Lower lobe of right lung (tissue), 2 donors: ENCODE measurements at regions not wholly inside any gene's neighbourhood (a gene's known extent, or its start where the extent isn't known, plus 50 kb on each side); places are given as distances from the start of the nearest gene placed in this dataset.

ENCODE experiments used
- ATAC-seq, 2 donors: fragments of 200-7000 bp; cut with Tn5 transposase; one replicate each; pipeline ENCODE4 v1.9.1; 2020 to 2022; ENCODE audit warnings: mild to moderate bottlenecking in 2 of 2, moderate library complexity in 2 of 2
- DNase-seq: peaks from one replicate; pipeline ENCODE4 v3.0.0-alpha.2; 2020
- H3K27ac ChIP-seq: fragments of 200-600 bp; one replicate; pipeline ENCODE4 v1.8.0; 2022
- H3K27me3 ChIP-seq: fragments of 200-600 bp; one replicate; pipeline ENCODE4 v1.8.0; 2022; ENCODE audit warnings: low read depth
- H3K36me3 ChIP-seq: fragments of 200-600 bp; one replicate; pipeline ENCODE4 v1.8.0; 2022; ENCODE audit warnings: mild to moderate bottlenecking
- H3K4me1 ChIP-seq: fragments of 200-600 bp; one replicate; pipeline ENCODE4 v1.8.0; 2022
- H3K4me3 ChIP-seq: fragments of 200-600 bp; one replicate; pipeline ENCODE4 v1.8.0; 2022; ENCODE audit warnings: mild to moderate bottlenecking
- H3K9me3 ChIP-seq: fragments of 200-600 bp; one replicate; pipeline ENCODE4 v1.8.0; 2022
- CTCF ChIP-seq: fragments of 200-600 bp; IDR thresholded peaks from one replicate; pipeline ENCODE4 v1.8.0; 2022; ENCODE audit warnings: antibody characterized with exemption, mild to moderate bottlenecking
- intact Hi-C: fragments of 100-400 bp; cut with DNase I; formaldehyde crosslinking; loops from one replicate; pipeline ENCODE4 v1.11.0; 2022
- donor health status: DM: no; HTN: yes; CAD: no; lungs with severe emphysema.

DNA sequence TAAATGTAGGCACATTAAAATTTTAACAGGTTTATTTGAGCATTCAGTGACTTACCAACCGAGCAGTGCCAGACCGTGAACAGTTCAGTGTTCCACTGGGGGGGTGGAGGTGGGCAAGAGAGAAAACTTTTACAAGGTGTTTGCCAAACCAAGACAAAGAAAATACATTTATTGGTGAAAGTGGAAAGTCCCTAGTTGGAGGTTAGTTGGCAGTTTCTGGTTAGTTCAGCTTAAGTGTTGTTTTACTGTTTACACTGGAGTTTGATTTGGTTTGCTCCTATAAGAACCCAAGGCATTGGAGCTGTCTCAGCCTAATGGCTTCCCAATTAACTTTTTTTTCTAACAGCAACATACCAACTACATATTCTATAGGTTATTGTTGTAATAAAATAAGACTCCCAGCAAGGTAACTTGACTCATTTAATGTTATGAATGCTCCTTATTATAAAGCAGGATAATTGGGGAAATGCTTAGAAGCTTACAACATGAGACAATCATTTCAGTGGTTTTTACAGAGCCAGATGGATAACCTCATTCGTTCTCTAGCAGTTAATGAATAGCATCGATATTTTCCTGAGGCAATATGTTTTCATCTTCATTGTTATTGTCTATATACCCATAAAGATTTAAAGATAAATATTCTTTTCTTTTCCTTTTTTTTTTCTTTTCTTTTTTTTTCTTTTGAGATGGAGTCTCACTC lies 115.8 kb downstream of the ETNK1 start:
- intact Hi-C loops, result no loop called here
- H3K27ac ChIP-seq, result no peak overlapping the region
- no peaks in the 10 kb centered on the region for H3K36me3 ChIP-seq
- no peaks in the 10 kb centered on the region for H3K27me3 ChIP-seq
- DNase-seq (no peak), ATAC-seq (no peak)
- no peak for TF ChIP-seq CTCF
- H3K4me1 ChIP-seq, result no peaks in the 10 kb centered on the region
- H3K9me3 ChIP-seq, result no peaks in the 10 kb centered on the region
- H3K4me3 ChIP-seq, result no peak overlapping the region

DNA sequence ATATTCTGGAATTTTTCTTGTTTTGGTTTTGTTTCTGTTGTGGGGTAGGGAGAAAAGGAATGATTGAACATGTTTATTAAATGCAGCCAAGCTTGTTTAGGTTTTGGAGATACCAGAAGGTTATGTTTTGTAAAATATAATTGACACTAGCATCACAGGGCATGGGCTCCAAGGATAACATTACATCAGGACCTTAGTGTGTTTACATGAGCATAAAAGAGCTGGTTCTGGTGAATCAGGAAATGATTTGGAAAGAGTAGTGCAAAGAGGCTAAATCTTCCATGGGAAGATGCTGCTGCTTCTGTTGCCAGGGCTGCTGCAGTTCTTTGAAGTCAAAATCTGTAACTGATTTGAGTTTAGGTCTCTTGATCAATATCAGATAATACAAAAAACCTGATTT lies 118.7 kb downstream of the ETNK1 start:
- ATAC-seq (no peak), DNase-seq (no peak)

GRCh38 chr12:22744197-22744596 lies 119.2 kb downstream of the ETNK1 start:
- intact Hi-C loops, result no loop called here
- DNase-seq (no peak), ATAC-seq (no peak)
- no peak for TF ChIP-seq CTCF
- Histone ChIP-seq H3K4me3 (no peak overlapping the region), H3K27ac (no peak overlapping the region), H3K36me3 (no peaks in the 10 kb centered on the region), H3K27me3 (no peaks in the 10 kb centered on the region), H3K9me3 (no peaks in the 10 kb centered on the region), H3K4me1 (no peaks in the 10 kb centered on the region)

More for the DNA sequence above, 118.7 kb downstream of the ETNK1 start:
- Histone ChIP-seq H3K27me3 (no peaks in the 10 kb centered on the region), H3K4me3 (no peak overlapping the region), H3K27ac (no peak overlapping the region), H3K36me3 (no peaks in the 10 kb centered on the region), H3K9me3 (no peaks in the 10 kb centered on the region), H3K4me1 (no peaks in the 10 kb centered on the region)
- TF ChIP-seq CTCF, result no peak
- intact Hi-C loops, result no loop called here

GRCh38 chr12:22746720-22747119 lies 121.7 kb downstream of the ETNK1 start:
- no peaks in the 10 kb centered on the region for H3K4me1 ChIP-seq
- H3K27ac ChIP-seq, result no peak overlapping the region
- H3K36me3 ChIP-seq, result no peaks in the 10 kb centered on the region
- intact Hi-C loops, result no loop called here
- H3K4me3 ChIP-seq, result no peak overlapping the region
- H3K27me3 ChIP-seq, result peaks cover 3% of the 10 kb centered on the region
- no peaks in the 10 kb centered on the region for H3K9me3 ChIP-seq
- TF ChIP-seq CTCF, result no peak
- no peak for ATAC-seq
- DNase-seq, result no peak

DNA sequence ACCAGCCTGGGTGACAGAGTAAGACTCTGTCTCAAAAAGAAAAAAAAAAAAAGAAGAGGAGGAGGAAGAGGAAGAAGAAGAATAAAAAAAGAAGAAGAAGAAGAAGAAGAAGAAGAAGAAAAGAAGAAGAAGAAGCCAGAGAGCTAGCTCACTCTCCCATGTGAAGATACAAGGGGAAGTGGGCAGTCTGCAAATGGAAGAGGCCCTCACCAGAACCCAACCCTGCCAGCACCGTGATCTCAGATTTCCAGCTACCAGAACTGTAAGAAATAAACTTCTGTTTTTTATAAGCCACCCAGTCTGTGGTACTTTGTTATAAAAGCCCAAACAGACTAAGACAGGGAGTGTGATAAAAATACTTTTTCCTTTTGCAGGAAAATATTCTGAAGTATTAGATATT lies 130.7 kb downstream of the ETNK1 start:
- Histone ChIP-seq H3K4me3 (no peak overlapping the region), H3K9me3 (no peaks in the 10 kb centered on the region), H3K27me3 (no peaks in the 10 kb centered on the region), H3K36me3 (no peaks in the 10 kb centered on the region), H3K27ac (no peak overlapping the region), H3K4me1 (no peaks in the 10 kb centered on the region)
- DNase-seq (no peak), ATAC-seq (no peak)
- no peak for TF ChIP-seq CTCF
- intact Hi-C loops, result no loop called here
